GM12878 (cell line): ENCODE measurements at regions not wholly inside any gene's neighbourhood (a gene's known extent, or its start where the extent isn't known, plus 50 kb on each side); places are given as distances from the start of the nearest gene placed in this dataset.

Source experiments
- ATAC-seq: fragments of 200-7000 bp; cut with Tn5 transposase; 3 replicates; pipeline ENCODE4 v1.9.1; 2020; ENCODE audit warnings: mild to moderate bottlenecking, moderate library complexity
- BruUV-seq: library from RNA; stranded (reverse); fragments of 400-500 nt; replicated peaks from 2 replicates; lab custom pipeline; 2021; lab: Mats Ljungman, UMichigan
- CTCF ChIA-PET: fragments of 300-600 bp; sonication (Branson Sonifier 250); formaldehyde crosslinking; extraction: SDS; loops from one replicate; lab custom pipeline; 2021; ENCODE audit warnings: inconsistent platforms; lab: Yijun Ruan, JAX
- POLR2A ChIA-PET: fragments of 350-600 bp; formaldehyde crosslinking; extraction: SDS; loops from one replicate; lab custom pipeline; 2021; ENCODE audit warnings: inconsistent platforms; lab: Charles Lee
- RAD21 ChIA-PET: fragments of 300-600 bp; sonication (Branson Sonifier 250); formaldehyde crosslinking; loops from one replicate; lab custom pipeline; 2023; ENCODE audit warnings: antibody characterized with exemption; ENCODE audit not compliant: unreplicated experiment; lab: Charles Lee
- SMC1A ChIA-PET: fragments of 300-600 bp; sonication (Branson Sonifier 250); formaldehyde crosslinking; loops from one replicate; lab custom pipeline; 2023; ENCODE audit not compliant: unreplicated experiment, uncharacterized antibody; lab: Charles Lee
- DNase-seq: peaks from one replicate; pipeline ENCODE4 v3.0.0-alpha.2; 2011; ENCODE audit warnings: low read depth, low spot score
- FAIRE-seq: peaks from 3 replicates; lab custom pipeline; 2011; peaks lifted over from hg19 to GRCh38; lab: Jason Lieb, UNC
- H2AFZ ChIP-seq: 2 replicates; pipeline ENCODE4 v1.6.0; 2011; ENCODE audit warnings: low read depth, low read length, control low read depth; ENCODE audit not compliant: control insufficient read depth
- H3K27ac ChIP-seq: 2 replicates; pipeline ENCODE4 v1.5.1; 2011; ENCODE audit warnings: control low read depth; ENCODE audit not compliant: control insufficient read depth, insufficient read depth
- H3K27me3 ChIP-seq, 2 experiments: replicated peaks in 1 of 2; 2 replicates each; pipeline versions ENCODE4 v1.6.0 to v1.6.1; 2011; ENCODE audit warnings: low read length in 1 of 2; ENCODE audit not compliant: control insufficient read depth in 2 of 2, insufficient read depth in 2 of 2
- H3K36me3 ChIP-seq, 2 experiments: 2 replicates each; pipeline ENCODE4 v1.5.1; 2011; ENCODE audit warnings: low read length in 1 of 2; ENCODE audit not compliant: control insufficient read depth in 2 of 2, insufficient read depth in 2 of 2
- H3K4me1 ChIP-seq: 2 replicates; pipeline ENCODE4 v1.6.1; 2011; ENCODE audit warnings: mild to moderate bottlenecking, low read length, moderate library complexity, mixed read lengths; ENCODE audit not compliant: control insufficient read depth, insufficient read depth
- H3K4me2 ChIP-seq: 2 replicates; pipeline ENCODE4 v1.6.0; 2011; ENCODE audit warnings: control low read depth; ENCODE audit not compliant: control insufficient read depth, insufficient read depth
- H3K4me3 ChIP-seq: fragments of 200-600 bp; sonication (generic); 2 replicates; pipeline ENCODE4 v1.5.1; 2016
- H3K79me2 ChIP-seq: 2 replicates; pipeline ENCODE4 v1.6.0; 2011; ENCODE audit warnings: low read length; ENCODE audit not compliant: control insufficient read depth, insufficient read depth
- H3K9ac ChIP-seq: 2 replicates; pipeline ENCODE4 v1.8.0; 2011; ENCODE audit warnings: low read length, control low read depth, mixed read lengths; ENCODE audit not compliant: control insufficient read depth, insufficient read depth
- H3K9me3 ChIP-seq: replicated peaks from 3 replicates; pipeline ENCODE4 v1.5.1; 2011; ENCODE audit warnings: mild to moderate bottlenecking, low read length; ENCODE audit not compliant: control insufficient read depth, insufficient read depth
- H4K20me1 ChIP-seq: 2 replicates; pipeline ENCODE4 v1.6.0; 2011; ENCODE audit not compliant: control insufficient read depth, insufficient read depth
- FOS ChIP-seq: IDR thresholded peaks from 3 replicates; pipeline ENCODE4 v1.6.1; 2011; ENCODE audit warnings: borderline replicate concordance; ENCODE audit not compliant: insufficient read length; ENCODE audit errors: extremely low read depth
- MAX ChIP-seq: IDR thresholded peaks from 2 replicates; pipeline ENCODE4 v1.6.1; 2012; ENCODE audit warnings: low read depth, low read length, improper control_type of control experiment
- POLR2AphosphoS5 ChIP-seq: IDR thresholded peaks from 2 replicates; pipeline ENCODE4 v1.6.1; 2011; ENCODE audit warnings: mild to moderate bottlenecking, low read length, inconsistent platforms
- WGBS: methylation state at CpG from one replicate; pipeline ENCODE4 v1.1.6; 2016; ENCODE audit warnings: low lambda C conversion rate; ENCODE audit not compliant: insufficient replicate concordance, insufficient coverage; ENCODE audit errors: missing lambda C conversion rate; 5-methylcytosine and 5-hydroxymethylcytosine counted together
- in situ Hi-C: fragments of 300-500 bp; cut with MboI; formaldehyde crosslinking; loops from 9 replicates; pipeline ENCODE4 v1.14.3; 2018; ENCODE audit warnings: mixed read lengths
- intact Hi-C: fragments of 100-400 bp; cut with micrococcal nuclease; formaldehyde crosslinking; loops from one replicate; pipeline ENCODE4 v1.14.2; 2022; ENCODE audit not compliant: unreplicated experiment
- TF ChIP-seq, protein P1 (sequence below): IDR thresholded peaks from 2 replicates; pipeline ENCODE4 v1.6.1; 2012; ENCODE audit warnings: mild to moderate bottlenecking, low read depth, low read length

GRCh38 chrX:12065251-12065650 is 73.0 kb upstream of the FRMPD4 start:
- Histone ChIP-seq H3K9ac (no peak overlapping the region), H3K79me2 (no peaks in the 10 kb centered on the region), H3K9me3 (no peaks in the 10 kb centered on the region)
- in situ Hi-C loops: no loop called here
- ATAC-seq (no peak; the same call in 2 of the 3 replicates), DNase-seq (no peak)
- TF ChIP-seq MAX (no peak), POLR2AphosphoS5 (no peak), FOS (no peak)
- TF ChIP-seq, protein P1, sequence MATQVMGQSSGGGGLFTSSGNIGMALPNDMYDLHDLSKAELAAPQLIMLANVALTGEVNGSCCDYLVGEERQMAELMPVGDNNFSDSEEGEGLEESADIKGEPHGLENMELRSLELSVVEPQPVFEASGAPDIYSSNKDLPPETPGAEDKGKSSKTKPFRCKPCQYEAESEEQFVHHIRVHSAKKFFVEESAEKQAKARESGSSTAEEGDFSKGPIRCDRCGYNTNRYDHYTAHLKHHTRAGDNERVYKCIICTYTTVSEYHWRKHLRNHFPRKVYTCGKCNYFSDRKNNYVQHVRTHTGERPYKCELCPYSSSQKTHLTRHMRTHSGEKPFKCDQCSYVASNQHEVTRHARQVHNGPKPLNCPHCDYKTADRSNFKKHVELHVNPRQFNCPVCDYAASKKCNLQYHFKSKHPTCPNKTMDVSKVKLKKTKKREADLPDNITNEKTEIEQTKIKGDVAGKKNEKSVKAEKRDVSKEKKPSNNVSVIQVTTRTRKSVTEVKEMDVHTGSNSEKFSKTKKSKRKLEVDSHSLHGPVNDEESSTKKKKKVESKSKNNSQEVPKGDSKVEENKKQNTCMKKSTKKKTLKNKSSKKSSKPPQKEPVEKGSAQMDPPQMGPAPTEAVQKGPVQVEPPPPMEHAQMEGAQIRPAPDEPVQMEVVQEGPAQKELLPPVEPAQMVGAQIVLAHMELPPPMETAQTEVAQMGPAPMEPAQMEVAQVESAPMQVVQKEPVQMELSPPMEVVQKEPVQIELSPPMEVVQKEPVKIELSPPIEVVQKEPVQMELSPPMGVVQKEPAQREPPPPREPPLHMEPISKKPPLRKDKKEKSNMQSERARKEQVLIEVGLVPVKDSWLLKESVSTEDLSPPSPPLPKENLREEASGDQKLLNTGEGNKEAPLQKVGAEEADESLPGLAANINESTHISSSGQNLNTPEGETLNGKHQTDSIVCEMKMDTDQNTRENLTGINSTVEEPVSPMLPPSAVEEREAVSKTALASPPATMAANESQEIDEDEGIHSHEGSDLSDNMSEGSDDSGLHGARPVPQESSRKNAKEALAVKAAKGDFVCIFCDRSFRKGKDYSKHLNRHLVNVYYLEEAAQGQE: peak; percentile 81
- TF ChIP-seq, all 136 proteins: peak for 1
- CTCF ChIA-PET: no interaction called here
- no peak for FAIRE-seq
- Histone ChIP-seq H3K36me3 (no peaks in the 10 kb centered on the region), H4K20me1 (no peaks in the 10 kb centered on the region), H3K4me1 (no peaks in the 10 kb centered on the region), H3K4me2 (no peak overlapping the region), H3K27me3 (peaks cover 0 to 1% of the 10 kb centered on the region in 2 experiments; a peak in 2 of 4 replicates), H2AFZ (no peak overlapping the region), H3K27ac (no peak overlapping the region), H3K4me3 (no peak overlapping the region)
- RAD21 ChIA-PET: no interaction called here
- BruUV-seq: no TSS peak
- WGBS: 39% methylated on average over 5 of the region's 5 CpGs
- SMC1A ChIA-PET: no interaction called here
- POLR2A ChIA-PET: no interaction called here
- intact Hi-C loops: no loop called here
